H1 (cell line): ENCODE measurements at regions not wholly inside any gene's neighbourhood (a gene's known extent, or its start where the extent isn't known, plus 50 kb on each side); places are given as distances from the start of the nearest gene placed in this dataset.
A peak's percentile ranks its signal among the peaks of the same experiment; 100 is the strongest.

ENCODE experiments used
- CTCF ChIA-PET: fragments of 300-600 bp; sonication (Branson Sonifier 250); formaldehyde crosslinking; loops from one replicate; lab custom pipeline; 2021; ENCODE audit not compliant: partially characterized antibody; lab: Charles Lee
- POLR2A ChIA-PET: fragments of 300-600 bp; sonication (Branson Sonifier 250); formaldehyde crosslinking; loops from one replicate; lab custom pipeline; 2021; ENCODE audit warnings: inconsistent platforms; ENCODE audit not compliant: partially characterized antibody; lab: Charles Lee
- DNase-seq, 2 experiments: peaks; one replicate each; pipeline versions ENCODE4 v3.0.0 to v3.0.0-alpha.2; 2010 to 2022; ENCODE audit warnings: low spot score in 2 of 2, low read depth in 1 of 2, mixed read lengths in 1 of 2
- FAIRE-seq: peaks from 2 replicates; lab custom pipeline; 2011; peaks lifted over from hg19 to GRCh38; lab: Jason Lieb, UNC
- H2AFZ ChIP-seq: 2 replicates; pipeline ENCODE4 v1.8.1; 2012; ENCODE audit warnings: low read length, inconsistent platforms
- H2AK5ac ChIP-seq: 2 replicates; pipeline ENCODE4 v1.6.1; 2013; ENCODE audit warnings: low read depth, low read length
- H2BK120ac ChIP-seq: replicated peaks from 2 replicates; pipeline ENCODE3; 2013; ENCODE audit warnings: low read depth, low read length, inconsistent platforms
- H2BK12ac ChIP-seq: 2 replicates; pipeline ENCODE4 v1.6.1; 2013; ENCODE audit warnings: low read depth, low read length
- H2BK15ac ChIP-seq: 2 replicates; pipeline ENCODE4 v1.6.1; 2013; ENCODE audit warnings: low read length
- H2BK20ac ChIP-seq: 2 replicates; pipeline ENCODE4 v1.6.1; 2013; ENCODE audit warnings: low read length
- H2BK5ac ChIP-seq: 2 replicates; pipeline ENCODE4 v1.6.1; 2013; ENCODE audit warnings: low read depth, low read length
- H3K14ac ChIP-seq: 2 replicates; pipeline ENCODE4 v1.6.1; 2013; ENCODE audit warnings: inconsistent platforms; ENCODE audit not compliant: insufficient read length
- H3K18ac ChIP-seq: 2 replicates; pipeline ENCODE4 v1.6.1; 2013; ENCODE audit warnings: low read length; ENCODE audit errors: extremely low read depth
- H3K23ac ChIP-seq: 2 replicates; pipeline ENCODE4 v1.6.1; 2013; ENCODE audit warnings: inconsistent platforms; ENCODE audit not compliant: insufficient read length
- H3K23me2 ChIP-seq: 2 replicates; pipeline ENCODE4 v1.6.1; 2013; ENCODE audit warnings: low read depth, low read length
- H3K27ac ChIP-seq: 2 replicates; pipeline ENCODE4 v1.6.1; 2011; ENCODE audit warnings: low read depth, low read length, inconsistent platforms
- H3K27me3 ChIP-seq, 4 experiments: replicated peaks in 1 of 4; 1 replicate in 1 of 4; 2 replicates in 3 of 4; pipeline versions ENCODE4 v1.6.1 to v1.8.1; 2011 to 2013; ENCODE audit warnings: low read length in 3 of 4, mild to moderate bottlenecking in 3 of 4, inconsistent platforms in 2 of 4, mixed read lengths in 2 of 4, moderate library complexity in 1 of 4; ENCODE audit not compliant: control insufficient read depth in 3 of 4, insufficient read depth in 3 of 4; ENCODE audit errors: extremely low read depth in 1 of 4
- H3K36me3 ChIP-seq, 4 experiments: 2 replicates each; pipeline versions ENCODE4 v1.6.1 to v1.8.1; 2011 to 2013; ENCODE audit warnings: mild to moderate bottlenecking in 4 of 4, low read length in 3 of 4, moderate library complexity in 2 of 4, control low read depth in 1 of 4, inconsistent platforms in 1 of 4; ENCODE audit not compliant: insufficient read depth in 4 of 4, control insufficient read depth in 2 of 4
- H3K4ac ChIP-seq: replicated peaks from 2 replicates; pipeline ENCODE3; 2013; ENCODE audit warnings: low read length, low read depth, mixed read lengths, inconsistent platforms; ENCODE audit not compliant: insufficient read length
- H3K4me1 ChIP-seq, 4 experiments: replicated peaks in 1 of 4; 1 replicate in 1 of 4; 2 replicates in 3 of 4; pipeline versions ENCODE4 v1.6.1 to v1.8.1; 2011 to 2013; ENCODE audit warnings: low read length in 3 of 4, inconsistent platforms in 2 of 4, mixed read lengths in 1 of 4; ENCODE audit not compliant: insufficient read depth in 4 of 4, control insufficient read depth in 3 of 4
- H3K4me2 ChIP-seq, 2 experiments: 2 replicates each; pipeline versions ENCODE4 v1.6.1 to v1.8.1; 2011 to 2013; ENCODE audit warnings: low read depth in 2 of 2, low read length in 2 of 2, control low read depth in 1 of 2, inconsistent platforms in 1 of 2, mild to moderate bottlenecking in 1 of 2; ENCODE audit not compliant: insufficient read depth in 1 of 2
- H3K4me3 ChIP-seq, 4 experiments: fragments of 200-600, 300-600 bp in 1 of 4; sonication (generic), shearing (Covaris generic), sonication (Bioruptor Twin) in 1 of 4; 2 replicates each; pipeline versions ENCODE4 v1.5.1 to v1.8.1; 2011 to 2016; ENCODE audit warnings: low read length in 4 of 4, low read depth in 3 of 4, control low read depth in 2 of 4, inconsistent platforms in 2 of 4, mild to moderate bottlenecking in 2 of 4, mixed read lengths in 1 of 4, moderate library complexity in 1 of 4; ENCODE audit not compliant: insufficient read depth in 2 of 4; ENCODE audit errors: extremely low read depth in 1 of 4
- H3K56ac ChIP-seq: replicated peaks from 2 replicates; pipeline ENCODE3; 2013; ENCODE audit warnings: low read depth, mild to moderate bottlenecking, mixed read lengths, low read length, inconsistent platforms; ENCODE audit not compliant: insufficient read length
- H3K79me1 ChIP-seq: 2 replicates; pipeline ENCODE4 v1.6.1; 2013; ENCODE audit warnings: low read depth, low read length, control low read depth
- H3K79me2 ChIP-seq, 2 experiments: 2 replicates each; pipeline versions ENCODE4 v1.6.1 to v1.8.1; 2012 to 2013; ENCODE audit warnings: low read length in 2 of 2, mild to moderate bottlenecking in 2 of 2, inconsistent platforms in 1 of 2; ENCODE audit not compliant: insufficient read depth in 2 of 2, control insufficient read depth in 1 of 2
- H3K9ac ChIP-seq, 4 experiments: replicated peaks in 1 of 4; 1 replicate in 1 of 4; 2 replicates in 3 of 4; pipeline versions ENCODE4 v1.6.1 to v1.8.1; 2011 to 2013; ENCODE audit warnings: low read depth in 3 of 4, low read length in 3 of 4, control low read depth in 2 of 4, mild to moderate bottlenecking in 2 of 4, moderate library complexity in 2 of 4, inconsistent platforms in 1 of 4; ENCODE audit errors: extremely low read depth in 1 of 4
- H3K9me3 ChIP-seq, 2 experiments: 2 replicates each; pipeline versions ENCODE4 v1.6.1 to v1.8.1; 2012 to 2013; ENCODE audit warnings: mild to moderate bottlenecking in 2 of 2, moderate library complexity in 2 of 2, control low read depth in 1 of 2, inconsistent platforms in 1 of 2, low read depth in 1 of 2, low read length in 1 of 2, mixed read lengths in 1 of 2; ENCODE audit not compliant: insufficient read depth in 2 of 2
- H4K20me1 ChIP-seq, 2 experiments: replicated peaks in 1 of 2; 2 replicates each; pipeline versions ENCODE3 to v1.8.1; 2011 to 2013; ENCODE audit warnings: inconsistent platforms in 2 of 2, low read length in 2 of 2, mild to moderate bottlenecking in 1 of 2; ENCODE audit not compliant: insufficient read depth in 2 of 2, control insufficient read depth in 1 of 2
- H4K5ac ChIP-seq: 2 replicates; pipeline ENCODE4 v1.6.1; 2013; ENCODE audit warnings: low read length, low read depth, mixed read lengths, inconsistent platforms; ENCODE audit not compliant: insufficient read length
- H4K8ac ChIP-seq: 2 replicates; pipeline ENCODE4 v1.8.0; 2013; ENCODE audit warnings: mild to moderate bottlenecking, moderate library complexity, low read length, inconsistent platforms; ENCODE audit not compliant: insufficient read depth; ENCODE audit errors: extremely low read depth
- H4K91ac ChIP-seq: replicated peaks from 2 replicates; pipeline ENCODE3; 2013; ENCODE audit warnings: low read length, mixed read lengths, inconsistent platforms; ENCODE audit not compliant: insufficient read length
- CHD2 ChIP-seq: IDR thresholded peaks from 2 replicates; pipeline ENCODE4 v1.6.1; 2012; ENCODE audit warnings: low read length, improper control_type of control experiment
- NANOG ChIP-seq: IDR thresholded peaks from 2 replicates; pipeline ENCODE4 v1.6.1; 2011; ENCODE audit warnings: low read length, low read depth, mild to moderate bottlenecking, inconsistent platforms; ENCODE audit not compliant: insufficient read depth, poor library complexity, severe bottlenecking
- NRF1 ChIP-seq: IDR thresholded peaks from 2 replicates; pipeline ENCODE4 v1.6.1; 2011; ENCODE audit warnings: mild to moderate bottlenecking, low read depth, low read length, improper control_type of control experiment
- POLR2A ChIP-seq, 2 experiments: IDR thresholded peaks; 1 replicate in 1 of 2; 2 replicates in 1 of 2; pipeline ENCODE4 v1.6.1; 2011; ENCODE audit warnings: low read depth in 2 of 2, low read length in 2 of 2, mild to moderate bottlenecking in 2 of 2; ENCODE audit errors: control extremely low read depth in 1 of 2
- SAP30 ChIP-seq: fragments of 300-600 bp; sonication (generic); IDR thresholded peaks from 2 replicates; pipeline ENCODE4 v1.7.1; 2012; ENCODE audit warnings: low read length, moderate library complexity, mild to moderate bottlenecking, inconsistent platforms; ENCODE audit not compliant: insufficient read depth, insufficient replicate concordance
- SP2 ChIP-seq: IDR thresholded peaks from 2 replicates; pipeline ENCODE4 v1.6.1; 2012; ENCODE audit warnings: mild to moderate bottlenecking, low read length, inconsistent platforms
- ZNF274 ChIP-seq: IDR thresholded peaks from 2 replicates; pipeline ENCODE4 v1.7.0; 2012; ENCODE audit warnings: low read length, borderline replicate concordance; ENCODE audit errors: extremely low read depth
- WGBS, 2 experiments: shearing (Covaris generic) in 1 of 2; methylation state at CpG; one replicate each; pipeline versions ENCODE4 v1.1.6 to v1.1.7; 2013 to 2015; ENCODE audit warnings: low lambda C conversion rate in 2 of 2, mixed read lengths in 2 of 2, inconsistent platforms in 1 of 2, low coverage in 1 of 2, missing lambda C conversion rate in 1 of 2; ENCODE audit not compliant: insufficient replicate concordance in 2 of 2, insufficient coverage in 1 of 2, insufficient read length in 1 of 2; ENCODE audit errors: extremely low coverage in 1 of 2, missing lambda C conversion rate in 1 of 2; 5-methylcytosine and 5-hydroxymethylcytosine counted together

- no peak overlapping the region for H3K9ac ChIP-seq
- H2AFZ ChIP-seq = no peak overlapping the region
- WGBS, 2 experiments = 86% methylated on average over 7 of the region's 8 CpGs; no CpG with 5 or more reads in 1 of the 2 experiments
- no peak overlapping the region; the same call in 1 of the 2 replicates for H2BK5ac ChIP-seq
- no peak overlapping the region for H3K4me2 ChIP-seq
- no peaks in the 10 kb centered on the region for H3K79me1 ChIP-seq
- no peak overlapping the region for H3K23ac ChIP-seq
- FAIRE-seq = no peak
- no peak overlapping the region for H2BK15ac ChIP-seq
- no peak overlapping the region for H3K18ac ChIP-seq
- ChIA-PET CTCF (interaction anchor here (0.5 to 1.6 kb wide), 5 partner anchors 9 to 454 kb away, joined by 3 to 5 read pairs (median 3); no protein-coding TSS in a partner anchor), POLR2A (interaction anchor here (0.6 kb wide), 1 partner anchor 189 kb away, joined by 3 read pairs; no protein-coding TSS in a partner anchor)
- H3K14ac ChIP-seq = no peak overlapping the region
- no peak overlapping the region for H2AK5ac ChIP-seq
- no peaks in the 10 kb centered on the region for H4K20me1 ChIP-seq
- H2BK20ac ChIP-seq = no peak overlapping the region
- H2BK120ac ChIP-seq = no peak overlapping the region
- no peaks in the 10 kb centered on the region for H3K36me3 ChIP-seq
- H3K9me3 ChIP-seq = no peaks in the 10 kb centered on the region
- no peak overlapping the region for H3K27ac ChIP-seq
- H2BK12ac ChIP-seq = peak overlapping the region; percentile 50; the same call in 1 of the 2 replicates
- DNase-seq = no peak
- no peak overlapping the region for H4K8ac ChIP-seq
- H3K56ac ChIP-seq = no peak overlapping the region
- H4K5ac ChIP-seq = no peak overlapping the region
- H3K4ac ChIP-seq = no peak overlapping the region
- no peaks in the 10 kb centered on the region for H3K27me3 ChIP-seq
- no peak overlapping the region for H3K4me3 ChIP-seq
- no peaks in the 10 kb centered on the region for H3K23me2 ChIP-seq
- H3K79me2 ChIP-seq = no peaks in the 10 kb centered on the region
- H3K4me1 ChIP-seq = no peaks in the 10 kb centered on the region; a peak in 2 of 7 replicates
- H4K91ac ChIP-seq = no peak overlapping the region
- TF ChIP-seq SAP30 = no peak
- no peak for TF ChIP-seq NRF1
- TF ChIP-seq NANOG = no peak
- TF ChIP-seq CHD2 = no peak
- no peak for TF ChIP-seq ZNF274
- TF ChIP-seq SP2 = no peak
- TF ChIP-seq POLR2A (IDR thresholded peaks at IDR 0.05; ENCODE audit: control extremely low read depth in 1 of 2, low read depth in 2 of 2, low read length in 2 of 2) = no peak
These were observed 233.0 kb upstream of the TCERG1L start for GRCh38 chr10:131544495-131544894.
